Chondrocyte (in vitro differentiated cells): ENCODE measurements at regions not wholly inside any gene's neighbourhood (a gene's known extent, or its start where the extent isn't known, plus 50 kb on each side); places are given as distances from the start of the nearest gene placed in this dataset.

Source experiments
- DNase-seq: peaks from one replicate; pipeline ENCODE4 v3.0.0; 2021; ENCODE audit warnings: mixed read lengths, low spot score
- H3K27ac Mint-ChIP-seq: one replicate; pipeline ENCODE4 v1.8.0; 2021; ENCODE audit warnings: mild to moderate bottlenecking, moderate library complexity, mixed read lengths; ENCODE audit not compliant: unreplicated experiment
- H3K27me3 Mint-ChIP-seq: 2 replicates; pipeline ENCODE4 v1.8.0; 2021; ENCODE audit warnings: low read depth, mixed read lengths
- H3K36me3 Mint-ChIP-seq: 2 replicates; pipeline ENCODE4 v1.8.0; 2021; ENCODE audit warnings: low read depth, mixed read lengths
- H3K4me1 Mint-ChIP-seq: 2 replicates; pipeline ENCODE4 v1.8.0; 2021; ENCODE audit warnings: low read depth, mild to moderate bottlenecking, mixed read lengths
- H3K4me3 Mint-ChIP-seq: one replicate; pipeline ENCODE4 v1.8.0; 2021; ENCODE audit warnings: mild to moderate bottlenecking, moderate library complexity, mixed read lengths; ENCODE audit not compliant: unreplicated experiment
- H3K9me3 Mint-ChIP-seq: 2 replicates; pipeline ENCODE4 v1.8.0; 2021; ENCODE audit warnings: low read depth, mixed read lengths
- CTCF ChIP-seq: fragments of 200-600 bp; sonication (generic); IDR thresholded peaks from 2 replicates; pipeline ENCODE4 v1.5.0; 2021; ENCODE audit warnings: antibody characterized with exemption, mild to moderate bottlenecking, moderate library complexity

GRCh38 chr22:49240472-49240871, 587.2 kb downstream of the BRD1 start:
- H3K36me3 Mint-ChIP-seq = no peaks in the 10 kb centered on the region
- TF ChIP-seq CTCF = no peak
- no peak overlapping the region for H3K27ac Mint-ChIP-seq
- no peaks in the 10 kb centered on the region for H3K27me3 Mint-ChIP-seq
- H3K9me3 Mint-ChIP-seq = peaks cover 13% of the 10 kb centered on the region
- no peak overlapping the region for H3K4me3 Mint-ChIP-seq
- DNase-seq = no peak
- no peaks in the 10 kb centered on the region for H3K4me1 Mint-ChIP-seq

GRCh38 chr22:49240016-49240380, 587.7 kb downstream of the BRD1 start:
- no peak for DNase-seq
- Mint-ChIP-seq H3K27me3 (no peaks in the 10 kb centered on the region), H3K36me3 (no peaks in the 10 kb centered on the region), H3K4me3 (no peak overlapping the region), H3K4me1 (no peaks in the 10 kb centered on the region), H3K9me3 (peaks cover 13% of the 10 kb centered on the region), H3K27ac (no peak overlapping the region)
- TF ChIP-seq CTCF = no peak

- H3K9me3 Mint-ChIP-seq = peaks cover 13% of the 10 kb centered on the region
- no peak overlapping the region for H3K4me3 Mint-ChIP-seq
- H3K27me3 Mint-ChIP-seq = no peaks in the 10 kb centered on the region
- no peak overlapping the region for H3K27ac Mint-ChIP-seq
- no peaks in the 10 kb centered on the region for H3K36me3 Mint-ChIP-seq
- H3K4me1 Mint-ChIP-seq = no peaks in the 10 kb centered on the region
- TF ChIP-seq CTCF = no peak
- DNase-seq = no peak
These were observed 588.2 kb downstream of the BRD1 start for GRCh38 chr22:49239264-49240015.

DNA sequence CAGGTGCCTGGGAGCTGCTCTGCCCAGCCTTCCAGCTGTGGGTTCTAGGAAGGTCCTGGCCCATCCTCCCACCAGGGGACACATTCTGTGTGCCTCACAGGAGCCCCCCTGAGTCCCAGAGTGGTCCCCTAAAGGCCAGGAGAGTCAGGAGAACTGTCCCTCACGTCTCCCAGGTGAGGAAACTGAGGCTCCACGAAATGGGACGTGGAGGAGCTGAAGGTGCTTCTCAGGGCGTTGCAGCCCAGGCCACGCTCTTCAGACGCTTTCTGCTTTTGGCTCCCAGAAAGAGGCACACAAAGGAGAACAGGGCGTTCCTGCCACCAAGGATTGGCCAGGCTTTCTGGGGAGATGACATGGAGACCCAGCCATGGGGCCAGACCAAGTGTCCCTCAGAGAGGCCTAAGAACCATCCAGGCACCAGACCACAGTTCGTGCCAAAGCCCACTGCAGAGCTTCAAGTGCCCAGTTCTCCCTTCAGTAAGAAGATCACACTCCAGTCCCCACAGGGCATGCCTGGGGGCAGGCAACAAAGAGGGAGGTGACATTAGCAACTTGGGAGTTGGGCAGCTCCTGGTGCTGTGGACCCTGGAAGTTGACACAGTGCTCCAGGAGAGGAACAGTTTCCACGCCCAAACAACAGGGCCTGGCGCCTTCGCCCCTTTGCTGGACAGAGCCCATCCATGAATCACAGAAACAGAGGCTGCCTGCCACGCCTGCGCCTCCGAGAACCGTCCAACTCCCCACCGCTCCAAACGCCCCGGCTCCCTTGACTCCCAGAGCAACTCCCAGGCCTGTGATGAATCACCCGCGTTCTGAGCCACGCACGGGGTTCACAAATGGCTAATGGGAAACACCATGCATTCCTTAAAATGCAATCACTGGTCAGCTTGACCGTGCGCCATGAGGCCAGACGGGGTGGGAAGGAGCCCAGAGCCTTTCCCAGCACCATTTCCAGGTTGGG, 589.2 kb downstream of the BRD1 start:
- DNase-seq = no peak
- no peaks in the 10 kb centered on the region for H3K4me1 Mint-ChIP-seq
- TF ChIP-seq CTCF = no peak
- no peak overlapping the region for H3K27ac Mint-ChIP-seq
- no peak overlapping the region for H3K4me3 Mint-ChIP-seq
- peaks cover 10% of the 10 kb centered on the region for H3K9me3 Mint-ChIP-seq
- H3K36me3 Mint-ChIP-seq = no peaks in the 10 kb centered on the region
- no peaks in the 10 kb centered on the region for H3K27me3 Mint-ChIP-seq

DNA sequence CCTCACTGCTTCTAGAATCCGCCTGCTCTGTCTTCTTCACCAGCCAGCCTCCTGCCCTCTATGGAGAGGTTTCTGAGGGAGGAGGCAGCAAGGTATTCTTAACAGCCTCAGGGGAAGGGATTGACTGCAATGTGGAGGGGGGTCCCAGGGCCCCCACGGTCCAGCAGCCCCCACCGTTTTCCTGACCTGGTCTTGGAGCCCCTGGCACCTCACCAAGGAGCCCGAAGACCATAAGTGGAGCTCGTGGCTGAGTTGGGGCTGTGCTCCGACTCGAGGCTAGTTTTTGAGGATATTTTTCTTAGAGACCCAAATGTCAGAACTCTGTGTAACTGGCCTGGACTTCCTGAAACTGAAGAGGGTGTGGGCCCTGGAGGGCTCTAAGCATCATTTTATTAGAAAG, 590.0 kb downstream of the BRD1 start:
- Mint-ChIP-seq H3K9me3 (peaks cover 7% of the 10 kb centered on the region), H3K27me3 (no peaks in the 10 kb centered on the region), H3K4me3 (no peak overlapping the region), H3K27ac (no peak overlapping the region), H3K36me3 (no peaks in the 10 kb centered on the region), H3K4me1 (no peaks in the 10 kb centered on the region)
- no peak for TF ChIP-seq CTCF
- DNase-seq = no peak
